ENCODE measurements at regions not wholly inside any gene's neighbourhood (a gene's known extent, or its start where the extent isn't known, plus 50 kb on each side); places are given as distances from the start of the nearest gene placed in this dataset.

DNA sequence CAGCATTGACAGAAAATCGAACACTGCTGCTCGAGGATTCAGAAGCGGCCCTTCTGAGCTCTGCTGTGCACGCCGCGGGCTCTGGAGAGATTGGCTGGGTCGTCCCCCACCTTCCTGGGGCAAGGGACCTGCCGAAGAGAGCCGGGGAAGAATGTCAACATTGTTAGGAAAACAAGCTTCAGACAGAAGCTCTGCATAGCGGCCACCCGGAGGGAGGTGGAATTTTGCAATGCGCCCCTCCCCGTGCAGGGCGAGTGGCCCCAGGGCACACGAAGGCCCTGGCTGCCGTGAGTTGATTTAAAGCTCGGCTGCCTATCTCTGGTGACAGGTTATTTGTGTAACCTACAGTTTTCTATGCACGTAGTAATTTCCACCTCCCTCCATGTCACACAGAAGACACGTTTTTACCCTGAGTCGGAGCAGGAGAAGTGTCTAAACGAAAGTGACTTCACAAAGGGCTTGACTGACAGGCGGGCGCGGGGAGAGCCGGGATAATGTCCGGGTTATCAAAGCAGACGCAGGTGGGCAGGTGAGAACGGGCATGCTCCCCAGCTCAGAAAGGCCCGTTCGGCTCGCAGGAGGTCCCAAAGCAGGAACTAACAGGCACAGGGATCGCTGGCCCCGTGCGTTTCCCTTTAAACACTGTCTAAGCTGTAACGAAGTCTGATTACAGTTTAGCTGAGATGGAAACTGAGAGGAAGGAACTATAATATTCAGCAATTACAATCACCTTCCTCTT lies 84.6 kb downstream of the PDGFA start:
- Histone ChIP-seq H3K27me3 (no peaks in the 10 kb centered on the region), H3K36me3 (no peaks in the 10 kb centered on the region), H3K4me3 (peak overlapping the region in 2 of 4 donors; percentile 8 to 35), H3K4me1 (peaks cover 0 to 7% (median 3%) of the 10 kb centered on the region in 4 donors), H3K9me3 (no peaks in the 10 kb centered on the region), H3K27ac (peak overlapping the region in 3 of 4 donors; percentile 2 to 51 (median 34))
- WGBS, 2 donors (ENCODE audit: low coverage in 1 of 2): 45% methylated on average over 35 of the region's 35 CpGs; no CpG with 5 or more reads in 1 of the 2 donors
- intact Hi-C loops (cut with DNase I; ENCODE audit: low total_unique reads): no loop called here
- in situ Hi-C loops (cut with MboI; ENCODE audit: low pct_ligation_motif_present in 1 of 4, low pct_unique_long_range_greater_than_20kb in 1 of 4, low sequenced_read_pairs in 3 of 4): no loop called here
- TF ChIP-seq POLR2AphosphoS5 (IDR thresholded peaks at IDR 0.05): no peak
- DNase-seq: peak; percentile 24

DNA sequence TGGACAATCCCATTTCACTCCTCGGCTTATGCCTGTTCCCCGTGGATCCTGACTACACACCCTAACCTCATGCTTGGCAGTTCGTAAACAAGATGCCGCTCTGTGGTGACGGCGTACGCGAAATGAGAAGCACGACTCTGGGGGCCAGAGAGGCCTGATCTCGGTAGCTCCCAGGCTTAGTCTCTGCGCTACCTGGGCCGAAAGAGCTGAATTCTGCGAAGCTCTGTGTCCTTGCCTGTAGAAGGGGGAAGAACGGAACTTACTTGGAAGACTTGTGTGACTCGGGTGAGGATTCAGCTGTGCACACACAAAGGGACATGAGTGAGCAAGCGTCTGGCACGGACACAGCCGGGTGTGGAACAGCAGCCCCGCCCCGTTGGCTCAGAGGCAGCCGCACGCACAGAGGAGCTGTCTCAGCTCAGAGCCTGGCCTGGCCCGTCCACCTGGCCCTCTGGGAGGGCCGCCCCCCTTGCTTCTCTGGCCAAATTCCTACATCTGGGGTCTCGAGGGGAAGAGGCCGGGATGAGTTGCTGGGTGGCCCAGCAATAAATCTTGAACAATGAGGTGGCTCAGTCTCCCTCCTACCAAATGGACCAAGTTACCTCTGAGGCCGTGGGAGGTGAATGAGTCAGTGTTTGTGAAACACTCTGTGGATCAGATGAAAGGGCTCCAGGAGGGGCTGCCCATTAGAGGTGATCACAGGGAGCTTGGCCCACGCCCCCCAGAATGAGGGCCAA lies 83.8 kb downstream of the PDGFA start:
- in situ Hi-C loops (cut with MboI; ENCODE audit: low pct_ligation_motif_present in 1 of 4, low pct_unique_long_range_greater_than_20kb in 1 of 4, low sequenced_read_pairs in 3 of 4): no loop called here
- peak; percentile 81 for DNase-seq
- peaks cover 0 to 7% (median 3%) of the 10 kb centered on the region in 4 donors for H3K4me1 ChIP-seq
- H3K27me3 ChIP-seq: no peaks in the 10 kb centered on the region
- intact Hi-C loops (cut with DNase I; ENCODE audit: low total_unique reads): no loop called here
- no peak for TF ChIP-seq EP300 (IDR thresholded peaks at IDR 0.05; ENCODE audit: low read depth)
- TF ChIP-seq, protein P1, sequence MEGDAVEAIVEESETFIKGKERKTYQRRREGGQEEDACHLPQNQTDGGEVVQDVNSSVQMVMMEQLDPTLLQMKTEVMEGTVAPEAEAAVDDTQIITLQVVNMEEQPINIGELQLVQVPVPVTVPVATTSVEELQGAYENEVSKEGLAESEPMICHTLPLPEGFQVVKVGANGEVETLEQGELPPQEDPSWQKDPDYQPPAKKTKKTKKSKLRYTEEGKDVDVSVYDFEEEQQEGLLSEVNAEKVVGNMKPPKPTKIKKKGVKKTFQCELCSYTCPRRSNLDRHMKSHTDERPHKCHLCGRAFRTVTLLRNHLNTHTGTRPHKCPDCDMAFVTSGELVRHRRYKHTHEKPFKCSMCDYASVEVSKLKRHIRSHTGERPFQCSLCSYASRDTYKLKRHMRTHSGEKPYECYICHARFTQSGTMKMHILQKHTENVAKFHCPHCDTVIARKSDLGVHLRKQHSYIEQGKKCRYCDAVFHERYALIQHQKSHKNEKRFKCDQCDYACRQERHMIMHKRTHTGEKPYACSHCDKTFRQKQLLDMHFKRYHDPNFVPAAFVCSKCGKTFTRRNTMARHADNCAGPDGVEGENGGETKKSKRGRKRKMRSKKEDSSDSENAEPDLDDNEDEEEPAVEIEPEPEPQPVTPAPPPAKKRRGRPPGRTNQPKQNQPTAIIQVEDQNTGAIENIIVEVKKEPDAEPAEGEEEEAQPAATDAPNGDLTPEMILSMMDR (IDR thresholded peaks at IDR 0.05): no peak
- no peak for TF ChIP-seq POLR2AphosphoS5 (IDR thresholded peaks at IDR 0.05)
- no peak for TF ChIP-seq POLR2A (IDR thresholded peaks at IDR 0.05)
- H3K4me3 ChIP-seq: peak overlapping the region in 2 of 4 donors; percentile 8 to 35
- H3K36me3 ChIP-seq: no peaks in the 10 kb centered on the region
- WGBS, 2 donors (ENCODE audit: low coverage in 1 of 2): 47% methylated on average over 12 to 27 of the region's 28 CpGs
- H3K9me3 ChIP-seq: no peaks in the 10 kb centered on the region
- peak overlapping the region in 3 of 4 donors; percentile 2 to 51 (median 34) for H3K27ac ChIP-seq

DNA sequence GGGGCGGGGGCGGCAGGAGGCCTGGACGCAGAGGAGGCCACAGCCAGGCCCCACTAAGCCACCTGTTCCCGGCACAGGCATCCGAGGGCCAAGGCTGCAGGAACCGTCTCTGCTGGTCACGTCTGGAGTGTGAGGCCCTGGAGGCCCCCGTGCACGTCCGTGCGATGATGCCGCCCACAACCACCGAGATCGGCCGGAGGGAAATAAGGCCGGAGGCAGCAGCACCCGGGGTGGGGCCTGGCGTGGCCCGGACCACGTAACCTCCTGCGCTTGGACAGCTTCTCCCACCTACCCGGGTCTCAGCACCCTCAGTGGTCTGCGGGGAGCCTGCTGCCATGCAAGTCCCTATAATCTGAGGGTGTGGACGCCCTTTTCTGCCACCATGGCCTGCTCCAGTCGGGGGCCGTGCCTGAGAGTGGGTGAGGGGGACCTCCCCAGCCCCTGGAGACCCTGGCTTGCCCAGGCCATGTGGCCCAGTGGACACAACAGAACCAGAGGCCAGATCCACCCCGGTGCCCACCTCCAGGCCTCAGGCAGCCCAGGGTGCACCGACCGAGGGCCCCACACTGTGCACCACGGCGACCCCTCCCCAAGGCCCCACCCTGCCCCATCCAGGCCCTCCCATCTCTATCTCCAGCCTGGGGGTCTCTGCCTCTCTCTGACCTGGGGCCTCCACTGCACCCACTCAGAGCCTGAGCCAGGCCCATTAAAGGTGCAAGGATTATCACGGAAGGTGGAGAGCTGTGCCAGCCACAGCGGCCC lies 83.1 kb downstream of the PDGFA start:
- H3K27ac ChIP-seq: no peak overlapping the region
- 86% methylated on average over 29 of the region's 33 CpGs; no CpG with 5 or more reads in 1 of the 2 donors for WGBS, 2 donors (ENCODE audit: low coverage in 1 of 2)
- TF ChIP-seq POLR2AphosphoS5 (IDR thresholded peaks at IDR 0.05): no peak
- no peak for TF ChIP-seq EP300 (IDR thresholded peaks at IDR 0.05; ENCODE audit: low read depth)
- TF ChIP-seq POLR2A (IDR thresholded peaks at IDR 0.05): no peak
- TF ChIP-seq, protein P1 (IDR thresholded peaks at IDR 0.05): no peak
- intact Hi-C loops (cut with DNase I; ENCODE audit: low total_unique reads) (no loop called here), in situ Hi-C loops (cut with MboI; ENCODE audit: low pct_ligation_motif_present in 1 of 4, low pct_unique_long_range_greater_than_20kb in 1 of 4, low sequenced_read_pairs in 3 of 4) (no loop called here)
- H3K4me3 ChIP-seq: no peak overlapping the region
- H3K4me1 ChIP-seq: peaks cover 0 to 7% (median 3%) of the 10 kb centered on the region in 4 donors
- DNase-seq: no peak
- no peaks in the 10 kb centered on the region for H3K9me3 ChIP-seq
- H3K36me3 ChIP-seq: no peaks in the 10 kb centered on the region
- H3K27me3 ChIP-seq: no peaks in the 10 kb centered on the region

DNA sequence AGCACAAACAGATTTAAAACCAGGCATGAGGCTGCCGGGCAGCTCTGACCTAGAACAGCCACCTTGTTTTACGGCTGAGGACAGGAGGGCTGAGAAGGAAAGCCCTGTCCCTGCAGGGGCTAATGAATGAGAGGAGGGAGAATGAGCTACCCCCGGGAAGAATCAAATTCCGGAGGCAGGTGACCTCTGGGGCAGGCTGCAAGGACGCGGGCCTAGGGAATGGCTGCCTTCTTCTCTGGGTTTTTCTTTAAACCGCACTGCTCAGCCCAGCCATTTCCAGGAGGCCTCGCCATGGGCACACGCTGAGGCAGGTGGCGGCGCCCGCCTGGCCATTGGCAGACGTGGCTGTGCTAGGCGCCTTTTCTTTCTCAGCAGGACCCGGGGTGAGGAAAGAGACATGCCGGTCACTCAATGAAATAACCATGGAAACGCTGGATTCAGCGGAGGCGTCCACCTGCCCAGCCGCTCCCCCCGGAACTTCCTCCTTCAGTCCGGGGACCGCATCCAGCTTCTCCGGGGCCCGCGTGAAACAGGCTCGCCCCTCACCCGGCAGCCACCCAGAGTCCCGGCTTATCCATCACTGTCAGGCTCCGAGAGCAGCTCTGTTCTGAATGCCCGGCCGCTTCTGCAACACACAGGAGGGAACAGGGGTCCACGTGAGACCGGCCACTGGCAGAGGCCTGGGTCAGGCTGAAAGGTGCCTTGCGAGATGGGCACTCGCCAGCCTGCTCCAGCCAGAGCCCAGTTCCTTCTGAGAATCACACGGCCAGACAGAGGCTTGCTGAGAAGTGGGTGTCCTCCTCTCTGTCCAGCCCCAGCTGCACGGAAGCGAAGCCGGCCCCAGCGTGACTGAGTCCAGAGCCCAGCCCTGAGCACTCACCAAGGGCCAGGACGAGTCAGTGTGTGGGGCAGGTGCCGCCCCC lies 82.1 kb downstream of the PDGFA start:
- WGBS, 2 donors (ENCODE audit: low coverage in 1 of 2): 87 to 100% methylated on average over 1 to 43 of the region's 43 CpGs
- no peaks in the 10 kb centered on the region for H3K36me3 ChIP-seq

More for the DNA sequence above, 82.1 kb downstream of the PDGFA start:
- TF ChIP-seq POLR2AphosphoS5 (IDR thresholded peaks at IDR 0.05) (no peak), EP300 (IDR thresholded peaks at IDR 0.05; ENCODE audit: low read depth) (no peak), POLR2A (IDR thresholded peaks at IDR 0.05) (no peak)
- TF ChIP-seq, protein P1 (IDR thresholded peaks at IDR 0.05): no peak
- H3K4me3 ChIP-seq: no peak overlapping the region
- DNase-seq: no peak
- no peak overlapping the region for H3K27ac ChIP-seq
- intact Hi-C loops (cut with DNase I; ENCODE audit: low total_unique reads): no loop called here
- H3K4me1 ChIP-seq: peaks cover 0 to 7% (median 3%) of the 10 kb centered on the region in 4 donors
- H3K9me3 ChIP-seq: no peaks in the 10 kb centered on the region
- H3K27me3 ChIP-seq: no peaks in the 10 kb centered on the region
- in situ Hi-C loops (cut with MboI; ENCODE audit: low pct_ligation_motif_present in 1 of 4, low pct_unique_long_range_greater_than_20kb in 1 of 4, low sequenced_read_pairs in 3 of 4): no loop called here

All from transverse colon (tissue), 4 donors.